SK-N-SH treated with all-trans-retinoic acid at 6 μM for 48 hours (cell line): ENCODE measurements at regions not wholly inside any gene's neighbourhood (a gene's known extent, or its start where the extent isn't known, plus 50 kb on each side); places are given as distances from the start of the nearest gene placed in this dataset.

ENCODE experiments used
- ATAC-seq: fragments of 200-7000 bp; cut with Tn5 transposase; 3 replicates; pipeline ENCODE4 v1.9.1; 2020; ENCODE audit warnings: mild to moderate bottlenecking, moderate library complexity
- ARNTL ChIP-seq: fragments of 450-650 bp; formaldehyde crosslinking; IDR thresholded peaks from 2 replicates; pipeline ENCODE4 v1.5.0; 2020; ENCODE audit warnings: low read depth, mild to moderate bottlenecking, moderate library complexity, borderline replicate concordance
- BACH2 ChIP-seq: fragments of 250-450 bp; sonication (Bioruptor Pico); IDR thresholded peaks from 2 replicates; pipeline ENCODE4 v1.9.0; 2021; ENCODE audit warnings: mild to moderate bottlenecking, borderline replicate concordance
- CREB5 ChIP-seq: fragments of 250-450 bp; sonication (Bioruptor Pico); IDR thresholded peaks from 2 replicates; pipeline ENCODE4 v1.5.1; 2020; ENCODE audit warnings: low read depth, mild to moderate bottlenecking, moderate library complexity
- CSDC2 ChIP-seq: fragments of 250-450 bp; sonication (Bioruptor Pico); IDR thresholded peaks from 2 replicates; pipeline ENCODE4 v1.5.0; 2020; ENCODE audit warnings: mild to moderate bottlenecking, moderate library complexity
- CSRNP3 ChIP-seq: fragments of 250-450 bp; sonication (Bioruptor Pico); IDR thresholded peaks from 2 replicates; pipeline ENCODE4 v1.5.1; 2021; ENCODE audit warnings: mild to moderate bottlenecking, moderate library complexity
- ESRRG ChIP-seq: fragments of 250-450 bp; sonication (Bioruptor Pico); IDR thresholded peaks from 2 replicates; pipeline ENCODE4 v1.6.1; 2021; ENCODE audit warnings: mild to moderate bottlenecking
- GLIS3 ChIP-seq: fragments of 250-450 bp; sonication (Bioruptor Pico); IDR thresholded peaks from 2 replicates; pipeline ENCODE4 v1.5.0; 2020; ENCODE audit warnings: mild to moderate bottlenecking, moderate library complexity
- ISL1 ChIP-seq: fragments of 250-450 bp; sonication (Bioruptor Pico); IDR thresholded peaks from 2 replicates; pipeline ENCODE4 v2.1.2; 2022; ENCODE audit warnings: mild to moderate bottlenecking, moderate library complexity
- PATZ1 ChIP-seq: fragments of 250-450 bp; sonication (Bioruptor Pico); IDR thresholded peaks from 2 replicates; pipeline ENCODE4 v1.8.0; 2020; ENCODE audit warnings: mild to moderate bottlenecking, moderate library complexity, borderline replicate concordance
- PPARA ChIP-seq: fragments of 250-450 bp; sonication (Bioruptor Pico); IDR thresholded peaks from 2 replicates; pipeline ENCODE4 v1.5.0; 2020; ENCODE audit warnings: mild to moderate bottlenecking, borderline replicate concordance
- RARB ChIP-seq: fragments of 250-450 bp; sonication (Bioruptor Pico); IDR thresholded peaks from 2 replicates; pipeline ENCODE4 v1.8.0; 2021; ENCODE audit warnings: mild to moderate bottlenecking, moderate library complexity
- SNAI2 ChIP-seq: fragments of 250-450 bp; sonication (Bioruptor Pico); IDR thresholded peaks from 2 replicates; pipeline ENCODE4 v1.5.0; 2020; ENCODE audit warnings: mild to moderate bottlenecking, moderate library complexity
- TOX ChIP-seq: fragments of 250-450 bp; sonication (Bioruptor Pico); IDR thresholded peaks from 2 replicates; pipeline ENCODE4 v1.8.0; 2021; ENCODE audit warnings: mild to moderate bottlenecking, moderate library complexity, borderline replicate concordance
- TSHZ2 ChIP-seq: fragments of 250-450 bp; sonication (Bioruptor Pico); IDR thresholded peaks from 2 replicates; pipeline ENCODE4 v1.5.0; 2020; ENCODE audit warnings: mild to moderate bottlenecking, moderate library complexity
- ZC3H10 ChIP-seq: fragments of 250-450 bp; sonication (Bioruptor Pico); IDR thresholded peaks from 2 replicates; pipeline ENCODE4 v1.5.1; 2021; ENCODE audit warnings: mild to moderate bottlenecking, moderate library complexity
- ZFP3 ChIP-seq: fragments of 250-450 bp; sonication (Bioruptor Pico); IDR thresholded peaks from 2 replicates; pipeline ENCODE4 v1.5.0; 2020; ENCODE audit warnings: mild to moderate bottlenecking, moderate library complexity
- ZNF565 ChIP-seq: fragments of 450-650 bp; formaldehyde crosslinking; conservative IDR thresholded peaks from 2 replicates; pipeline ENCODE4 v1.5.0; 2020; ENCODE audit warnings: low read depth, mild to moderate bottlenecking, moderate library complexity
- ZNF70 ChIP-seq: fragments of 450-650 bp; formaldehyde crosslinking; IDR thresholded peaks from 2 replicates; pipeline ENCODE4 v1.5.0; 2020; ENCODE audit warnings: mild to moderate bottlenecking, moderate library complexity
- ZNF8 ChIP-seq: fragments of 450-650 bp; formaldehyde crosslinking; IDR thresholded peaks from 2 replicates; pipeline ENCODE4 v1.5.0; 2020; ENCODE audit warnings: mild to moderate bottlenecking, moderate library complexity

- TF ChIP-seq TSHZ2: no peak
Observed at GRCh38 chr2:107712857-107713256, 113.8 kb upstream of the RGPD4 start (continued).

- TF ChIP-seq GLIS3 (CRISPR knock-in tag): no peak
- no peak for TF ChIP-seq ISL1
- TF ChIP-seq CSRNP3 (CRISPR knock-in tag): no peak
- no peak for TF ChIP-seq ZNF565 (CRISPR knock-in tag)
- TF ChIP-seq PATZ1: no peak
- no peak for TF ChIP-seq RARB (CRISPR knock-in tag)
- TF ChIP-seq PPARA (CRISPR knock-in tag): no peak
- no peak for TF ChIP-seq CREB5 (CRISPR knock-in tag)
- TF ChIP-seq CSDC2: no peak
- TF ChIP-seq SNAI2 (CRISPR knock-in tag): no peak
- no peak for TF ChIP-seq ZNF70
- TF ChIP-seq ZNF8 (CRISPR knock-in tag): no peak
- TF ChIP-seq ESRRG (CRISPR knock-in tag): no peak
- no peak for TF ChIP-seq TOX (CRISPR knock-in tag)
- no peak for ATAC-seq
Observed at GRCh38 chr2:107717661-107718060, 109.0 kb upstream of the RGPD4 start.

GRCh38 chr2:107719141-107719540, 107.6 kb upstream of the RGPD4 start:
- no peak for ATAC-seq
- TF ChIP-seq BACH2 (CRISPR knock-in tag) (no peak), ZFP3 (no peak), ARNTL (CRISPR knock-in tag) (no peak), ESRRG (CRISPR knock-in tag) (no peak), SNAI2 (CRISPR knock-in tag) (no peak), RARB (CRISPR knock-in tag) (no peak), CSRNP3 (CRISPR knock-in tag) (no peak), TSHZ2 (no peak), CSDC2 (no peak), ISL1 (no peak), PATZ1 (no peak), PPARA (CRISPR knock-in tag) (no peak), ZC3H10 (CRISPR knock-in tag) (no peak), GLIS3 (CRISPR knock-in tag) (no peak), ZNF565 (CRISPR knock-in tag) (no peak), ZNF8 (CRISPR knock-in tag) (no peak), ZNF70 (no peak), CREB5 (CRISPR knock-in tag) (no peak)
